ENCODE measurements at regions not wholly inside any gene's neighbourhood (a gene's known extent, or its start where the extent isn't known, plus 50 kb on each side); places are given as distances from the start of the nearest gene placed in this dataset. TPM values are rescaled to one million over a fixed set of nuclear protein-coding genes. Genes with fewer than 3 reads are reported as not detected.

Small RNA genes lying in the stretch of these regions (small RNA-seq; reads per million reads assigned to genes)
- gene RPL21P41 (ENCODE audit: insufficient read depth): not detected

Data from H1 (cell line).